HepG2 (cell line): ENCODE measurements at regions not wholly inside any gene's neighbourhood (a gene's known extent, or its start where the extent isn't known, plus 50 kb on each side); places are given as distances from the start of the nearest gene placed in this dataset.

ENCODE experiments used
- ATAC-seq: fragments of 200-7000 bp; cut with Tn5 transposase; 3 replicates; pipeline ENCODE4 v1.9.1; 2020; ENCODE audit warnings: mild to moderate bottlenecking, moderate library complexity
- BruUV-seq: library from RNA; stranded (reverse); fragments of 400-500 nt; replicated peaks from 2 replicates; lab custom pipeline; 2021; lab: Mats Ljungman, UMichigan
- CTCF ChIA-PET: fragments of 300-600 bp; formaldehyde crosslinking; extraction: SDS; loops from one replicate; lab custom pipeline; 2021; ENCODE audit warnings: low total read pairs, inconsistent platforms, low intra/inter-chr PET ratio; lab: Yijun Ruan, JAX
- POLR2A ChIA-PET: fragments of 350-600 bp; sonication (Branson Sonifier 250); formaldehyde crosslinking; loops from one replicate; lab custom pipeline; 2020; ENCODE audit warnings: antibody characterized with exemption, inconsistent platforms; lab: Yijun Ruan, JAX
- DNase-seq: peaks from one replicate; pipeline ENCODE4 v3.0.0-alpha.2; 2015; ENCODE audit warnings: low spot score
- FAIRE-seq: peaks from 3 replicates; lab custom pipeline; 2011; peaks lifted over from hg19 to GRCh38; lab: Jason Lieb, UNC
- H2AFZ ChIP-seq: one replicate; pipeline ENCODE4 v1.6.1; 2011; ENCODE audit warnings: low read length, inconsistent platforms
- H3K27ac ChIP-seq: fragments of 300-600 bp; 3 replicates; pipeline ENCODE4 v1.8.0; 2011; ENCODE audit warnings: mixed run types, mild to moderate bottlenecking, mixed read lengths, low read length, inconsistent platforms; ENCODE audit not compliant: insufficient read depth; ENCODE audit errors: extremely low read length
- H3K27me3 ChIP-seq, 2 experiments: fragments of 200-600 bp in 1 of 2; 2 replicates in 1 of 2; 3 replicates in 1 of 2; pipeline versions ENCODE4 v1.6.0 to v1.8.0; 2011; ENCODE audit warnings: low read length in 2 of 2, mild to moderate bottlenecking in 2 of 2, moderate library complexity in 2 of 2, inconsistent platforms in 1 of 2; ENCODE audit not compliant: insufficient read depth in 2 of 2, control insufficient read depth in 1 of 2
- H3K36me3 ChIP-seq, 2 experiments: fragments of 200-600 bp in 1 of 2; replicated peaks in 1 of 2; 2 replicates in 1 of 2; 3 replicates in 1 of 2; pipeline versions ENCODE4 v1.5.1 to v1.8.0; 2011; ENCODE audit warnings: low read length in 2 of 2, inconsistent platforms in 1 of 2; ENCODE audit not compliant: insufficient read depth in 2 of 2, control insufficient read depth in 1 of 2
- H3K4me1 ChIP-seq: 2 replicates; pipeline ENCODE4 v1.5.1; 2012; ENCODE audit warnings: low read length, inconsistent platforms; ENCODE audit not compliant: insufficient read depth
- H3K4me2 ChIP-seq: 2 replicates; pipeline ENCODE4 v1.6.0; 2011; ENCODE audit warnings: low read depth, low read length, inconsistent platforms
- H3K4me3 ChIP-seq, 3 experiments: fragments of 200-600 bp in 1 of 3; sonication (generic), shearing (Covaris generic) in 1 of 3; replicated peaks in 1 of 3; 2 replicates each; pipeline ENCODE4 v1.5.1; 2011 to 2016; ENCODE audit warnings: low read length in 3 of 3, inconsistent platforms in 2 of 3, low read depth in 2 of 3, mild to moderate bottlenecking in 2 of 3, control low read depth in 1 of 3, mixed read lengths in 1 of 3; ENCODE audit not compliant: insufficient read depth in 1 of 3
- H3K79me2 ChIP-seq: one replicate; pipeline ENCODE4 v1.6.1; 2011; ENCODE audit warnings: low read length, inconsistent platforms; ENCODE audit not compliant: insufficient read depth
- H3K9ac ChIP-seq: 2 replicates; pipeline ENCODE4 v1.6.0; 2011; ENCODE audit warnings: mild to moderate bottlenecking, low read depth, low read length, inconsistent platforms; ENCODE audit not compliant: insufficient read depth
- H3K9me3 ChIP-seq: 2 replicates; pipeline ENCODE4 v1.5.1; 2012; ENCODE audit warnings: mild to moderate bottlenecking, low read length
- H4K20me1 ChIP-seq: 2 replicates; pipeline ENCODE4 v1.6.0; 2011; ENCODE audit warnings: inconsistent platforms, mild to moderate bottlenecking, low read length, moderate library complexity; ENCODE audit not compliant: insufficient read depth
- CENPT ChIP-seq: sonication (generic); formaldehyde crosslinking; IDR thresholded peaks from 2 replicates; pipeline ENCODE4 v1.8.0; 2022; ENCODE audit warnings: low read depth, mild to moderate bottlenecking, moderate library complexity, missing genetic modification reagents
- FIP1L1 ChIP-seq: fragments of 200-400 bp; formaldehyde crosslinking; IDR thresholded peaks from 2 replicates; pipeline ENCODE4 v1.6.1; 2018; ENCODE audit warnings: low read depth, mild to moderate bottlenecking, low read length, moderate library complexity, borderline replicate concordance; ENCODE audit not compliant: insufficient read depth
- HMGA1 ChIP-seq: sonication (generic); formaldehyde crosslinking; conservative IDR thresholded peaks from 2 replicates; pipeline ENCODE4 v1.4.0; 2020; ENCODE audit warnings: missing genetic modification reagents
- MBD4 ChIP-seq: IDR thresholded peaks from 2 replicates; pipeline ENCODE4 v1.6.1; 2012; ENCODE audit warnings: low read length, inconsistent platforms, borderline replicate concordance
- MED8 ChIP-seq: sonication (generic); formaldehyde crosslinking; IDR thresholded peaks from 2 replicates; pipeline ENCODE4 v1.8.1; 2023; ENCODE audit warnings: mild to moderate bottlenecking, missing genetic modification reagents; ENCODE audit not compliant: insufficient replicate concordance
- MEIS2 ChIP-seq: sonication (generic); formaldehyde crosslinking; IDR thresholded peaks from 2 replicates; pipeline ENCODE4 v1.9.0; 2021; ENCODE audit warnings: mild to moderate bottlenecking, missing genetic modification reagents
- PHF21A ChIP-seq: sonication (generic); formaldehyde crosslinking; IDR thresholded peaks from 2 replicates; pipeline ENCODE4 v1.5.0; 2020; ENCODE audit warnings: mild to moderate bottlenecking, missing genetic modification reagents
- RARA ChIP-seq: IDR thresholded peaks from 2 replicates; pipeline ENCODE4 v1.6.1; 2016; ENCODE audit warnings: missing genetic modification reagents, missing compliant biosample characterization
- SIN3A ChIP-seq: IDR thresholded peaks from 2 replicates; pipeline ENCODE4 v1.6.1; 2011; ENCODE audit warnings: low read depth, mild to moderate bottlenecking, control low read depth, low read length, borderline replicate concordance
- YY1 ChIP-seq: IDR thresholded peaks from 2 replicates; pipeline ENCODE4 v1.6.1; 2011; ENCODE audit warnings: low read length, low read depth, moderate library complexity, mild to moderate bottlenecking; ENCODE audit not compliant: insufficient read depth, insufficient replicate concordance
- ZFY ChIP-seq: sonication (generic); formaldehyde crosslinking; IDR thresholded peaks from 2 replicates; pipeline ENCODE4 v1.4.0; 2020; ENCODE audit warnings: missing genetic modification reagents
- ZNF296 ChIP-seq: sonication (generic); formaldehyde crosslinking; conservative IDR thresholded peaks from 2 replicates; pipeline ENCODE4 v1.5.0; 2020; ENCODE audit warnings: mild to moderate bottlenecking, missing genetic modification reagents
- ZNF34 ChIP-seq: sonication (generic); formaldehyde crosslinking; IDR thresholded peaks from 2 replicates; pipeline ENCODE4 v1.4.0; 2020; ENCODE audit warnings: mild to moderate bottlenecking, missing genetic modification reagents, borderline replicate concordance
- ZNF484 ChIP-seq: sonication (generic); formaldehyde crosslinking; IDR thresholded peaks from 2 replicates; pipeline ENCODE4 v1.5.1; 2020; ENCODE audit warnings: mild to moderate bottlenecking, low read depth, missing genetic modification reagents, borderline replicate concordance
- ZNF570 ChIP-seq: sonication (generic); formaldehyde crosslinking; IDR thresholded peaks from 2 replicates; pipeline ENCODE4 v1.4.0; 2020; ENCODE audit warnings: mild to moderate bottlenecking, missing genetic modification reagents, borderline replicate concordance
- ZNF777 ChIP-seq: sonication (generic); formaldehyde crosslinking; IDR thresholded peaks from 2 replicates; pipeline ENCODE4 v1.4.0; 2020; ENCODE audit warnings: missing genetic modification reagents
- ZSCAN29 ChIP-seq: sonication (generic); formaldehyde crosslinking; conservative IDR thresholded peaks from 2 replicates; pipeline ENCODE4 v1.4.0; 2020; ENCODE audit warnings: mild to moderate bottlenecking, missing genetic modification reagents
- WGBS: methylation state at CpG from one replicate; pipeline ENCODE4 v1.1.6; 2017; ENCODE audit warnings: low lambda C conversion rate; 5-methylcytosine and 5-hydroxymethylcytosine counted together
- in situ Hi-C: cut with HindIII; loops from 2 replicates; pipeline ENCODE4 v1.10.0; 2017; ENCODE audit warnings: low pct_unique_long_range_greater_than_20kb; ENCODE audit not compliant: extremely low pct_ligation_motif_present
- intact Hi-C: fragments of 100-400 bp; cut with micrococcal nuclease; formaldehyde crosslinking; loops from one replicate; pipeline ENCODE4 v1.10.0; 2022; ENCODE audit not compliant: unreplicated experiment
- TF ChIP-seq, protein P1 (sequence below): sonication (generic); formaldehyde crosslinking; IDR thresholded peaks from 2 replicates; pipeline ENCODE4 v1.4.0; 2020; ENCODE audit warnings: low read depth, mild to moderate bottlenecking, missing genetic modification reagents
- TF ChIP-seq, protein P2 (sequence below): sonication (generic); formaldehyde crosslinking; IDR thresholded peaks from 2 replicates; pipeline ENCODE4 v1.4.0; 2020; ENCODE audit warnings: mild to moderate bottlenecking, missing genetic modification reagents
- TF ChIP-seq, protein P3 (sequence below): sonication (generic); formaldehyde crosslinking; IDR thresholded peaks from 2 replicates; pipeline ENCODE4 v1.9.0; 2021; ENCODE audit warnings: missing genetic modification reagents, borderline replicate concordance

DNA sequence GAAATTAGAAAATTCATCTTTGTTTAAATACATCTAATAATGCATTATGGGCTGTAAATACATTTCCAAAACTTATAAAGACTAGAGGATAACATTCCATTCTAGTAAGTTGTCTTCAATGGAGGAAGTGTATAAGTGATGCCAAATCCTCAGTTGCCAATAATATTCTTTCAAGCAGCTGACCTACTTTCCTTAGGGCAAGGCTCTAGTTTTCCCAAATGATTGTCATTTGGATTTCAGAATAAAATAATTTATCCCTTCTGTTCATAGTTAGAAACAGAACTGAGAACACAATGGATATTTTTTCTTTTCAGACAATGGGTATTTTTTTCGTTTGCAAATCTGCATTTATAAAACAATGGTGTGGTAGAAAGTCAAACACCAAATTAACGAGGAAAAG lies 354.9 kb upstream of the ADAMTS5 start (continued):
- TF ChIP-seq RARA (CRISPR knock-in tag): no peak
- no peak for TF ChIP-seq MED8 (CRISPR knock-in tag)
- no peak for TF ChIP-seq HMGA1 (CRISPR knock-in tag)

DNA sequence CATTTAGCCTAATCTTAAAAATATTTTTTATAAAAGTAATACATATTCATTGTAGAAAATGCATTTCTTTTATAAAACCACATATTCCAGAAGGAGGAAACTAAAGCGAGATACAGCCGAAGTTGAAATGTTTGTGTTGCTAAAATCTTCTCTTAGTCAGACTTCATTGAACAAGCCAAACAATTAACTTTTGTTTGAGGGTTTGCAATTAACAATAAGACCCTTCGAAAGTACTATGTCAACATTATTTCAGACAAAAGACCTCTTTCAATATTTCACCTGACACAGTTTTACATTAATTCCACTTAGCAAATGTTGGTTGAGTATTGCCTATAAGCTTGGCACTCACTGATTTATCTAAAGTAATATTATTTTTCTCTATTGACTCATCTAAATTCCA lies 354.0 kb upstream of the ADAMTS5 start:
- no peak overlapping the region for H2AFZ ChIP-seq
- H3K4me2 ChIP-seq: no peak overlapping the region
- ATAC-seq (no peak), FAIRE-seq (no peak), DNase-seq (no peak)
- no TSS peak for BruUV-seq
- no peaks in the 10 kb centered on the region for H3K27me3 ChIP-seq
- intact Hi-C loops: no loop called here
- no peaks in the 10 kb centered on the region for H4K20me1 ChIP-seq
- in situ Hi-C loops: no loop called here
- 22% methylated on average over 3 of the region's 3 CpGs for WGBS
- H3K36me3 ChIP-seq: no peaks in the 10 kb centered on the region
- CTCF ChIA-PET: no interaction called here
- no peak overlapping the region for H3K4me3 ChIP-seq
- POLR2A ChIA-PET: no interaction called here
- no peak for TF ChIP-seq MBD4
- TF ChIP-seq ZNF570: no peak
- no peak for TF ChIP-seq PHF21A (CRISPR knock-in tag)
- no peak for TF ChIP-seq ZNF296 (CRISPR knock-in tag)
- TF ChIP-seq, protein P1, sequence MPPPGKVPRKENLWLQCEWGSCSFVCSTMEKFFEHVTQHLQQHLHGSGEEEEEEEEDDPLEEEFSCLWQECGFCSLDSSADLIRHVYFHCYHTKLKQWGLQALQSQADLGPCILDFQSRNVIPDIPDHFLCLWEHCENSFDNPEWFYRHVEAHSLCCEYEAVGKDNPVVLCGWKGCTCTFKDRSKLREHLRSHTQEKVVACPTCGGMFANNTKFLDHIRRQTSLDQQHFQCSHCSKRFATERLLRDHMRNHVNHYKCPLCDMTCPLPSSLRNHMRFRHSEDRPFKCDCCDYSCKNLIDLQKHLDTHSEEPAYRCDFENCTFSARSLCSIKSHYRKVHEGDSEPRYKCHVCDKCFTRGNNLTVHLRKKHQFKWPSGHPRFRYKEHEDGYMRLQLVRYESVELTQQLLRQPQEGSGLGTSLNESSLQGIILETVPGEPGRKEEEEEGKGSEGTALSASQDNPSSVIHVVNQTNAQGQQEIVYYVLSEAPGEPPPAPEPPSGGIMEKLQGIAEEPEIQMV (CRISPR knock-in tag): no peak
- TF ChIP-seq FIP1L1: no peak
- no peak for TF ChIP-seq ZNF777 (CRISPR knock-in tag)
- TF ChIP-seq ZFY (CRISPR knock-in tag): no peak
- TF ChIP-seq, protein P2, sequence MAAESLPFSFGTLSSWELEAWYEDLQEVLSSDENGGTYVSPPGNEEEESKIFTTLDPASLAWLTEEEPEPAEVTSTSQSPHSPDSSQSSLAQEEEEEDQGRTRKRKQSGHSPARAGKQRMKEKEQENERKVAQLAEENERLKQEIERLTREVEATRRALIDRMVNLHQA (CRISPR knock-in tag): no peak
- TF ChIP-seq, protein P3, sequence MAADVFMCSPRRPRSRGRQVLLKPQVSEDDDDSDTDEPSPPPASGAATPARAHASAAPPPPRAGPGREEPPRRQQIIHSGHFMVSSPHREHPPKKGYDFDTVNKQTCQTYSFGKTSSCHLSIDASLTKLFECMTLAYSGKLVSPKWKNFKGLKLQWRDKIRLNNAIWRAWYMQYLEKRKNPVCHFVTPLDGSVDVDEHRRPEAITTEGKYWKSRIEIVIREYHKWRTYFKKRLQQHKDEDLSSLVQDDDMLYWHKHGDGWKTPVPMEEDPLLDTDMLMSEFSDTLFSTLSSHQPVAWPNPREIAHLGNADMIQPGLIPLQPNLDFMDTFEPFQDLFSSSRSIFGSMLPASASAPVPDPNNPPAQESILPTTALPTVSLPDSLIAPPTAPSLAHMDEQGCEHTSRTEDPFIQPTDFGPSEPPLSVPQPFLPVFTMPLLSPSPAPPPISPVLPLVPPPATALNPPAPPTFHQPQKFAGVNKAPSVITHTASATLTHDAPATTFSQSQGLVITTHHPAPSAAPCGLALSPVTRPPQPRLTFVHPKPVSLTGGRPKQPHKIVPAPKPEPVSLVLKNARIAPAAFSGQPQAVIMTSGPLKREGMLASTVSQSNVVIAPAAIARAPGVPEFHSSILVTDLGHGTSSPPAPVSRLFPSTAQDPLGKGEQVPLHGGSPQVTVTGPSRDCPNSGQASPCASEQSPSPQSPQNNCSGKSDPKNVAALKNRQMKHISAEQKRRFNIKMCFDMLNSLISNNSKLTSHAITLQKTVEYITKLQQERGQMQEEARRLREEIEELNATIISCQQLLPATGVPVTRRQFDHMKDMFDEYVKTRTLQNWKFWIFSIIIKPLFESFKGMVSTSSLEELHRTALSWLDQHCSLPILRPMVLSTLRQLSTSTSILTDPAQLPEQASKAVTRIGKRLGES (CRISPR knock-in tag): no peak
- TF ChIP-seq YY1: no peak
- no peak for TF ChIP-seq SIN3A
- no peak for TF ChIP-seq ZNF484
- no peak for TF ChIP-seq CENPT (CRISPR knock-in tag)
- TF ChIP-seq MEIS2 (CRISPR knock-in tag): no peak
- TF ChIP-seq ZNF34: no peak
- TF ChIP-seq ZSCAN29 (CRISPR knock-in tag): no peak
- no peak overlapping the region for H3K9ac ChIP-seq
- no peaks in the 10 kb centered on the region for H3K79me2 ChIP-seq
- no peaks in the 10 kb centered on the region for H3K4me1 ChIP-seq
- peaks cover 83% of the 10 kb centered on the region for H3K9me3 ChIP-seq
- H3K27ac ChIP-seq: no peak overlapping the region
